ENCODE measurements at regions not wholly inside any gene's neighbourhood (a gene's known extent, or its start where the extent isn't known, plus 50 kb on each side); places are given as distances from the start of the nearest gene placed in this dataset.
"Not testable (repeated sequence)": the region's sequence is repeated elsewhere in the genome, so short reads cannot be mapped to it uniquely, and the experiment has no call there.

DNA sequence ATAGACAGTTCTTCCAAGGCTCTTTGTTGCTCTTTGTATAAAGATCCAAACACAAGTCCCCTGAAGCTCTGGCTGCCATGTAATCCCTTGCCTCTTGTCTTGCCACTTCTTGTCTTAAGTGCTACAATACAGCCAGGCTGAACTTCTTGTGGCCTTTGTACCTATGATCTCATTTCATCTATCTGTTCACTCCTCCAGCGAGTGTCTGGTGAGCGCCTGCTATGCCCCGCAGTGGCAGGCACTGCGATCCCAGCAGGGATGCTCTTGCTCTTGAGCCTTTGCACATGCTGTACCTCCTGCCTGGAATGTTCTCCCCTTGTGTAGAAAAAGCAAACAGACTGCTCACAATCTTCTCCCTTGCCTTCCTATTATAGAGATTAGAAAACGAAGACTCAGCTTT lies 81.9 kb upstream of the ADPGK start:
- DNase-seq (ENCODE audit: low read depth): no peak

DNA sequence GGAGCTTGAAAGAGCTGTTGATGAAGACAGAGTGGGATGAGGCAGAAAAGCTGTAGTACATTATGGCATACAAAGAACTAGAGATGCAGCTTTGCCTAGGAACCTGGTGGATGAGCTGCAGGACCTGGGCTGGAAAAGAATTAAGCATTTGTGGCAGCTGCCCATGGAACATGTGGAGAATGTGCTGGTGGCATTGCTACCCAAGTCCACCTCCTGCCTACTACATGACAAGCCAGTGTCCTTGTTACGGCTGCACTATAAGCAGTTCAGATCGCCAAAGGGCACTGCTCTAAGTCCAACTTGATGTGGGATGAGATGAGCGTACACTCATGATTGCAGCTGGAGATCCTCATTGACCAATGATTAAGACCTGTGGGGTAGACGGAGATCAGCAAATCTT lies 81.1 kb upstream of the ADPGK start:
- no peak for DNase-seq (ENCODE audit: low read depth)

DNA sequence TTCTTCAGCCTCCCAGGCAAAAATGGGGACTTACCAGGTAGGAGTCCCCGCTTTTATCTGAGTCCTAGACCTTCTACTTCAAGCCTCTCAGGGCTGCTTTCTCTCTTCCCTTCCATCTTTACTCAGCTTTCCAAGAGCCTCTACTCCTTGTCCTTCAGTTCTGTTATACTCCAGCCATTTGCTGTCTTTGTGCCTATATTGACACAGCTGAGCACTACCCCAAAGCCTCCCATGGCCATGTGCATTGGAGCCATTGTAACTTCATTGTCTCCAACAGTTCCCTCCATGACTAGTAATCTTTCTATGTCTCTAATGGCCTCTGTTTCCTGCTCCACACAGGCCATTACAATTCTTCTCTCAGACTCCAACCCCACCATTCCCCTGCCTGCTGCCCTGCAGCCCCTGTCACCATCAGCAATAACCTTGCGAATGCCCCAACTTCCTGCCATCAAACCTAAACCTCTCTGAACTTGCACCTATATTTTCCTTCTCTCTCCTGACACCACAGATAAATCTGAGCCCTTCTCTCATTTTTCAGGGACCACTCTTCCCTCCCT lies 77.9 kb upstream of the ADPGK start:
- no peak for DNase-seq (ENCODE audit: low read depth)

DNA sequence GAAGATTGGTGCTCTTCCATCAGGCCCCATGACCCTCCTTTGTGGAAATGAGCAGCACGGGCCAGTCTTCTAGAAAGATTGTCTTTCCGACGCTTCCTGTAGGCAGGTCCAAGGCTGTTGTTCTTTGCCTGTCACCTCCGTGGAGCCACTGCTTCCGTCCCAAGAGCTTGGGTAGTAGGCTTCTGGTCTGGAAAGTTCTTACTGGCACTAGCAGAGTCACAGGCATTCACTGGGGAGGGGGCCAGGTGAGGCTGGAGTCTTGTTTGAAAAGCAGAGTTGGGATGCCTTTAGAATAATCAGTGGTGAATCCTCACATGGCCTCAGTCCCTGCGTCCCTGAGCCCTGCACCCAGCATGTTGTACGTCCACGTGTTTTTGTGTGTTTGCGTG lies 76.2 kb upstream of the ADPGK start:
- DNase-seq (ENCODE audit: low read depth): no peak

DNA sequence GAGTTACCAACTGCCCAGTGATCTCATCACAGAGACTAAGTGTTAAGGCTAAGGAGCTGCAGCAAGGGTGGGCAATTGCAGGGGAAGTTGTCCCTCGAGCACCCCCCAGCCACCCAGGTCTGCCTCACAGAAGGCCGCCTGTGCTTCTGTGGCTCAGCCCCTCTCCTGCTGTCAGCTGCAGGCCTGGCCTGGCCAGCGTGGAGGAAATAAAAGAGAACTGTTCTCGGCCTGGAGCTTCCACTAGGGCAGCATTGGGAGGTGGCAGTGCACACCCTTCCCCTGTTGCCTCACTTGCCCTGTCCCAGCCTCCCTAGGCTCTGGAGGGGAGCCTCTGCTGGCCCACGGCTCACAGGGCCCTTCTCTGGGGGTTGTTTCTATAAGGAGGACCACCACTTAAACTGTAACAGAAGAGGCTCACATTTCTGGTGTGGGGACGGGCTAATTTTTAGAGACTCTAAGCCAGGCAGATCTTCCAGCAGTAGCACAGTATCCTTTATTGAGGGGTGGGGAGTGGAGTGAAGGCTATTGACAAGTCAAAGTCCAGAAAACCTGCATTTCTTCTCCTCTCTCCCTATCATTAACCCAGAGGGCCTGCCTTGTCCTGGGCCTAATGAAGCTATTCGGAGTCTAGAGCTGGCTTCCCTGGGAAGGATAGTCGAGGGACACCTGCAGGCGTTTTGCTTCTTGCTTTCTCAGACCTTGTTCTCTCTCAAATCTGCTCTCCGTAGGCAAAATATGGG lies 75.6 kb upstream of the ADPGK start:
- no peak for DNase-seq (ENCODE audit: low read depth)

DNA sequence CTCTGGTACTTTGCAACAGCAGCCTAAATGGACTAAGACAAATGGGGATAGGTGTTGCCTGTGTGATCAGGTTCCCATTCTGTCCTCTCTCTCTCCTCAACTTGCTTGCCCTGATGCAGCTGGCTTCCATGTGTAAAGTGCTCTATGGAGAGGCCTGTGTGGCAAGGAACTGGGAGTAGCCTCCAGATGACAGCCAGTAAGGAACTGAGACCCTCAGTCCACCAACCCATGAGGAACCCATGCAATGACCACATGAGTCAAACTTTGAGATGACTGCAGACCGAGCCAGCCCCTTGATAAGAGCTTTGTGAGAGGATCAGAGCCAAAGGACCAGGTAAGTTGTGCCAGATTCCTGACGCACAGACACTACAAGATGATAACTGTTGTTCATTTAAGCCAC lies 74.6 kb upstream of the ADPGK start:
- no peak for DNase-seq (ENCODE audit: low read depth)

DNA sequence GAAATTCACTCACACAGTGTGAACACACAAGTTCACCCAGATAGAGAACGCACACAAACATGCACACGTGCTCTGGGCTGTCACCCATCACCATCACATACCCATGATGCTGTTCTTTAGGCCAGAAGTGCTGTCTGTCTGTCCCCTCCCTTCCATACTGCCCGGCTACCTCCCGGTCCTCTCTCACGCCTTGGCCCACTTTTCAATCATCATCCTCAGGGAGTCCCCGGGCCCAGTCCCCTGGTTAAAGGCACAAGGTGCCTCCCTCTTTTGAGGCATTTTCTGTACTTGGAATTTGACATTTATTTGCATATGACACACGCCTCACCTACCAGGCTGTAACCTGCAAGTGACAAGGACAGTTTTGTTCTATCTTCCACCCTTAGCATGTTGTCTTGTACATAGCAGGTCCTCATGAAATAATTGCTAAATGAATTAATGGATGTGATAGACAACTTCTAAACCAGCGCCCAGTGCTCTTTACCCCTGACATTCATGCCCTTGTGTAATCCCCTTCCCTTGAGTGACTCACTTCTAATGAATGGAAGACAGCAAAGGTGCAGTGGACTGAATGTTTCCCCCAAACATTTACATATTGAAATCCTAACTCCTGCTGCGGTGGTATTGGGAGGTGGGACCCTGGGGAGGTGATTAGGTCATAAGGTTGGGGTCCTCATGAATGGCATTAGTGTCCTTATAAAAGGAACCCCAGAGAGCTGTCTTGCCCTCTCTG lies 73.9 kb upstream of the ADPGK start:
- DNase-seq (ENCODE audit: low read depth): no peak

DNA sequence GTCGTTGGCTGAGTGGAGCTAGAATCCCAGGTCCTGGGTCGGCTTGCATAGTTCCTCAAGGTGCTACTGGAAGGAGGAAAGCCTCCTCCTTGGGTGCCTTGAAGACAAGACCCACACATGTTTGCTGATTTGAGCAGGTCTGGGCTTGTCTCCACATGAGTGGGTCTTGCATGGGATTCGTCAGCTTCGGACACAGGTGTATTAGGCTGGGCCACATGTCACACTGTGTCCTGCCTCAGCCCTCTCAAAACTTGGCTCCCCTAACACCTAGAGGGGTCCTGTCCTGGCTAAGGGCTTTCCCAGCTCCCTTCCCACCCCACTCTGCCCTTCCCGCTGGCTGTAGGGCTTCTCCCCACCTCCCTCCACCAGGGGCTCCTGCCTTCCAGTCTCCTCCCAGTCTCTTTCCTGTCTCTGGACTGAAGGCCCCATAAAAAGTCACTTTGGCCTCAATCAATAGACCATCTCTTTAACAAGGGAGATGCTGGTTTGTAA lies 73.0 kb upstream of the ADPGK start:
- DNase-seq (ENCODE audit: low read depth): no peak

DNA sequence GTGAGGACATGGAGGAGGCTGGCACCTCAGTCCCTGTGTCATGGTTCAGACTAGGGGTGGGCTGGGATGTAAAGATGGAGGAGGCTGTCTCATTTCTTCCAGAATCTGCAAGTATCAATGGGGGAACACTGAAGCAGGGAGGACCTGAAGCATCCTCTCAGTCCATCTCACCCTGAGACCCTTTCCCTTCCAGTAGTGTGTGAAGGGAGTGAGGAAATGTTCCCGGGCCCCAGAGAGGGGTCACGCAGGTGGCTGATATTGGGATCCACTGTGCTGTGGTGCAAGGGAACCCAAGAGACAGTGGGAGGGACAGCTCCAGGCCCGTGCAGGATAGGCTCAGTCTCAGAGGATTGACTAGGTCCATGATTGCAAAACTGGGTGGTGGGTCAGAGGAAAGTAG lies 72.2 kb upstream of the ADPGK start:
- no peak for DNase-seq (ENCODE audit: low read depth)

DNA sequence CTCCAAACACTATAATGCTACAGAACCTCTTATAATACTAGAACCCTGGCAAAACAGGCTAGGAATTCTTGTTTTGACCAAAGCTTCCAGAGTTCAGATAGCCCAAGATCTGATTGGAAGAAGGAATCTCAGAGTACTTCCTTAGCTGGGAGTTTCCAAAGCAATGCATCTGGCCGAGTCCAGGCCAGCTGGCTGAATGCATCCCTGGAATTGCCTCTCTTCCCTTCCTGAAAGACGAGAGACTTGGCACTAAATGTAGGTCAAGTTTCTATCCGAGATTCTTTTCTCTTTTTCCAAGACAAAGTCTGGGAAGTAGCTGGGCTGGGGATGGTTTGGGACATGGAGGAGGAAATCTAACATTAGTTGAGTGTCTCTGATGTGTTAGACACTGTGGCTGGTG lies 68.7 kb upstream of the ADPGK start:
- no peak for DNase-seq (ENCODE audit: low read depth)

DNA sequence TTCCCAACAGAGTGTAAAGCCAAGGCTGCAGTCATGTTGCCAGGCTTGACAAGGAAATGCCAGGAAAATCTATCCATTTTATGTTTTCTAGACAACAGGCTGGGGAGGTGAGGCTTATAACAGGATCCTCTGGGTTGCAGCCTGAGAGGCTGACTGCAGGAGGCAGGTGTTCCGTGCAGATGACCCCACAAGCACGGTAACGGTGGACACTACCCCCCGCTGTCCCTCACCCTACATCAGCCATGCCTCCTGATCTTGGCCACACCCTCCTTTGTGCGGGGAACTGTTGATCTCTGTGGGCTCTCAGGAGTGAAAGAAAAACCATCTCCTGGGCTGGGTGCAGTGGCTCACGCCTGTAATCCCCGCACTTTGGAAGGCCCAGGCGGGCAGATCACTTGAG lies 68.0 kb upstream of the ADPGK start:
- no peak for DNase-seq (ENCODE audit: low read depth)

DNA sequence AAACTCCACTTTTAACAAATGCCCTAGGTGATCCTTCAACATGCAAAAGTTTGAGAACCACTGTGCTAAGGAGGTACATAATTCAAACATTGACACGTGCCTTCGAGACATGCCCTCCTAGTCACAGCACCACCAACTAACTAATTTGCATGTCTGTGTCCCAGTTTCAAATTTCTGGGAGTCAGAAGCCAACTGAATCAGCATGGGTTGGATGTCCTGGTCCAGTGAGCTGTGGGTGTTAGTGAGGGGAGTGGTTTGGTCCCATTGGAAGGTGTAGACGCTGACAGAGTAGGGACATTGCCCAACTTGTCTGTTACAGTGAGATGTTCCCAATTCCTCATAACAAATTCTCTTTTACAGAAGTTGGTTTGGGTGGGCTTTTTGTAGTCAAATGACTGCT lies 67.3 kb upstream of the ADPGK start:
- DNase-seq (ENCODE audit: low read depth): no peak

DNA sequence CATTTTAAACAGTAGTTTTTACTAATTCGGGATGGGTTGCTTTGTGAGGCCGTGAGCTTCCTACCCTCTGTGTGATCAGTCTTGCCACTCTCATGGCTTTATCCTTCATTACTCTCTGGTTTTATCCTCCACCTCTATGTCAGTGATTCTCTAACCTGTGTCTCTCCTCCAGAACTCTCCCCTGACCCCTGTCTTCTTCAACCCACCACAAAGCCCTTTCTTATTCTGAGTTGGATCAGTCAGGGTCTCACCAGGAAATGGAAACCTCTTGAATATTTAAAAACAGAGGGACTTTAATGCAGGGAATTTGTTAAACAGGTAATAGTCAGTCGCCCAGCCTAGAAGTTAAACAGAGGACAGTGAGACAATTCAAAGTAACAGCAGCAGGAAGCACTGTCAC lies 64.2 kb upstream of the ADPGK start:
- DNase-seq (ENCODE audit: low read depth): no peak

DNA sequence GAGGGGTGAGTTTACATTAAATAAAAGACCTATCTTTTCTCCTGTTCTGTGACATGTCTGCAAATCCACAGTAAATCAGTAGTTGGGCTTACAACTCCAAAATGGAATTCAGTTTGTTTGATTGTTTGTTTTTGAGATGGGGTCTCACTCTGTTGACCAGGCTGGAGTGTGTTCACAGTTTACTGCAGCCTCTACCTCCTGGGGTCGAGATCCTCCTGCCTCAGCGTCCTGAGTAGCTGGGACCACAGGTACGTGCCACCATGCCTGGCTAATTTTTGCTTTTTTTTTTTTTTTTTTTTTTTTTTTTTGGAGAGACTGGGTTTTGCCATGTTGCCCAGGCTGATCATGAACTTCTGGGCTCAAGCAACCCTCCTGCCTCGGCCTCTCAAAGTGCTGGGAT lies 63.5 kb upstream of the ADPGK start:
- DNase-seq (ENCODE audit: low read depth): no peak

DNA sequence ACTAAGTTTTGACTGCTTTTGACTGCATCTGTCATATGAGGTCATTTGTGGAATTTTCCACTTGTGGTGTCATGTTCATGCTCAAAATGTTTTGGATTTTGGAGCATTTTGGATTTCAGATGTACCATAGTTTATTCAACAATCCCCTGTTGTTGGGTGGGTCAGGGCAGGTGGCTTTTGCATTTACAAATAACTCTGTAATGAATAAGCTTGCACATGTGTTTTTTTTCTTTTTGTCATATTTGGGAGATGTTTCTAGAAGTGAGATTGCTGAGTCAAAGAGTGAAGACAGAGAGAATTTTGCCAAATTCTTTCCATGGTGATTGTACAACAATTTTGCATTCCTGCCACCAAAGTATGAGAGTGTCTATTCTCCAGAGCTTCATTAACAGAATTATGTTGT lies 62.4 kb upstream of the ADPGK start:
- DNase-seq (ENCODE audit: low read depth): peak; percentile 31

DNA sequence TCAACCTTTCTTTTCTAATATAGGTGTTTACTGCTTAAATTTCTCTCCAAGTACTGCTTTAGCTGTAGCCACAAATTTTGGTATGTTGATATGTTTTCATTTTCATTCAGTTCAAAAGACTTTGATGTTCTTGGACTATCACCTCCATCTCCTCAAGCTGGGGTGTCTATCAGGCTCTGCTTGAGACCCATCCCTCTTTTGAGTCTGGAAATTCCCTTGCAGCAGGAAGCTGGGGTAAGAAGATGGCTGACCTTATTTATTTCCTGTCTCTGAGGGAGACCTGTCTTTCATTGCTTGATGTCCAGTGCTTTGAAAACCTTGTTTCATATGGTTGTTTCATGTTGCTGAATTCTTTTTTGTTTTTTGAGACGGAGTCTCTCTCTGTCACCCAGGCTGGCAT lies 60.5 kb upstream of the ADPGK start:
- DNase-seq (ENCODE audit: low read depth): no peak

DNA sequence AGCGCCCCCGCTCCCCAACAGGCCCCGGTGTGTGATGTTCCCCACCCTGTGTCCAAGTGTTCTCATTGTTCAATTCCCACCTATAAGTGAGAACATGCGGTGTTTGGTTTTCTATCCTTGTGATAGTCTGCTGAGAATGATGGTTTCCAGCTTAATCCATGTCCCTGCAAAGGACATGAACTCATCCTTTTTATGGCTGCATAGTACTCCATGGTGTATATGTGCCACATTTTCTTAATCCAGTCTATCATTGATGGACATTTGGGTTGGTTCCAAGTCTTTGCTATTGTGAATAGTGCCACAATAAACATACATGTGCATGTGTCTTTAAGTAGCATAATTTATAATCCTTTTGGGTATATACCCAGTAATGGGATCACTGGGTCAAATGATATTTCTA lies 59.8 kb upstream of the ADPGK start:
- DNase-seq (ENCODE audit: low read depth): not testable (repeated sequence)

DNA sequence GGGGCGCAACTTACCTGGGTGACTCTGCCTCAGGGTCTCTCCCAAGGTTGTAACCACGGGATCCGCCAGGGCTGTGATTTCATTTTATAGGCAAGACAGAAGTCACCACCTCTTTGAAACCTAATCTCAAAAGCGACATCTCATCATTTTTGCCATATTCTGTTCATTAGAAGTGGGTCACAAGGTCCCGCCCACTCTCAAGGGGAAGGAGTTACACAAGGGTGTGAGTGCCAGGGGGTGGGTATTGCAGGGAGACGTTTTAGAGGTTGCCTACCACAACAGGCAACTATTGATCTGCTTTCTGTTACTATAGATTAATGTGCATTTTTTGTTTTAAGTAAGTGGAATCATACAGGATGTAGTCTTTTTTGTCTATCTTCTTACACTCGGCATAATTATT lies 56.6 kb upstream of the ADPGK start:
- no peak for DNase-seq (ENCODE audit: low read depth)

DNA sequence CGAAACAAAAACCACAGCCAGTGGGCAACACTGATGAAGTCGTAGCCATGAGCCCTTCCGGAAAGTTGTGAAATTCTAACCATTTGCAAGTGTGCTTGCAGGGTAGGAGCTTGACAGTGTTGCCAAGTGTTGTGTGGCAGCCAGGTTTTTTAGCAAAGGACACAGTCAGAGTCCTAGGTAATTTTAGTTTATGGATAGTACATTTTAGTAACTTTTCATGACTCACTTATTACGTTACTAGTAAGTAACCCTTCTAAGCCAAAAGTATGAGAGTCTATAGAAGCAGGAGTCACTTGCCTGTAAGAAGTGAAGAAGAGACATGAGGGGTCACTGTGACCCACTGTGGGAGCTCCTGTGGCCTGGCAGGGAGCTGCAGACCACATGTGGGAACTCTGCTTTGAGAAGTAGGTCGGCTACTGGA lies 54.8 kb upstream of the ADPGK start:
- no peak for DNase-seq (ENCODE audit: low read depth)

DNA sequence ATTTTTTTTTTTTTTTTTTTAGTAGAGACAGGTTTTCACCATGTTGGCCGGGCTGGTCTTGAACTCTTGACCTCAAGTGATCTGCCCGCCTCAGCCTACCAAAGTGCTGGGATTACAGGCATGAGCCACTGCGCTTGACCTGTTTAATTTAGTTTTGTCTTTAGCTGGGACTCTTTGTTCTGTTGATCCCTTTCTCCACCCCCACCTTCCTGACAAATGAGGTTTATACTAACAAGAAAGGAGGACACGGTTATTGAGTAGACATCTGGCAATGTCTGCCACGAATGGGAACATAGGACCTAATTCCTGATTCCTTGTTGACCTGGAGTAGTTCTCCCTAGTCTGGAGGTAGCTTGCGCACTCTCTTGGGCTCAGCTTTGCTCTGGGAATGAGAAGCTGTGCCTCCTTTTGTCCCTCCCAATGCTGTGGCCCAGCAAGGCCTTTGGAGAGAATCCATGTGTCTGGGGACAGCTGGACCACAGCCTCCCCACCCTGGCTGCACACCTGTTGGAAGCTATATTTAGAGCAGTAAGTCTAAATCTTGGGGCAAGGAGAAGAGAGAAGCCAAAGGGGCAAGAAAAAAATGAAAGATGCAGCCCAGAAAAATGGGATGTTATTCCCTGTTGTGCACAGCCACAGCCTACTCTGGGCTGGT lies 53.2 kb upstream of the ADPGK start:
- DNase-seq (ENCODE audit: low read depth): no peak

DNA sequence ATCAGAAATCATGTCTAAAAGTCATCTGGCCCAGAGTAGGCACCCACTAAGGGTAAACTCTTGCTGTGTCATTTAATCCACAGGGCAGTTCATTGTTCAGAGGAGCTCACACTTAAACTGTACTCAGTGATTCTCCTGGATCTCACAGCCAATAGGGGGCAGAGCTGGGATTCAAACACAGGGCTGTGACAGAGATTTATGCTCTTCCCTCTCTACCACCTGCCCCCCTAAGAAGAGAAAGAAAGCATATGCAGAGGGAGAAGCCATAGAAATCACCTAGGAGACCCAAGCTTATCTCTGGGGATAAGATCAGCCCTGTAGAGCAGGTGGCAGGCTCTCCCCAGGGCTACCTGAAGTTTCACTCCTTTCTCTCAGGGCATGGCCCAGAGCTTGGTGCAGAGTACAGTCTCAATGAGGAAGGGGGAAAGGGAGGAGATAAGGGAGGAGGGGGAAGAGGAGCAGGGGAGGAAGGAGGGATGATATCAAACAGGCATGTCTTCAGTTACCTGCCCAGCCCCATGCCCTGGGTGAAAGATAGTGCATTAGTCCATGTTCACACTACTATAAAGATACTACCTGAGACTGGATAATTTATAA lies 51.8 kb upstream of the ADPGK start:
- no peak for DNase-seq (ENCODE audit: low read depth)

DNA sequence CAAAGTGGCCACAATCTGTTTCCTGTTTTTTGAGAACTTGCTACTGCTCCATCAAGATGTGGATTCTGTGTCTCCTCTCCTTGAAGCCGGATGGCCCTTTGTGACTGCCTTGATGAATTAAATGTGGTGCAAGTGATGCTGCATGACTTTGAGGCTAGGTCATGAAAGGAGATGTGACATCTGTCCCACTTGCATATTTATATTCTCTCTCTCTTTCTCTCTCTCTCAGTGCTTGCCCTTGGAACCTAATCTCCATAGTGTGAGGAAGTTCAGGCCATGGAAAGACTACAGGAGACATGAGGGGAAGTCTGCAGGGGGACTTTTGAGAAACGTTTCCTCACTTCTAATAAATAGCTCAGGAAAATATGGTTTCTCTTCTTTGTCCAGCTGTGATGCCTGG lies 50.0 kb upstream of the ADPGK start:
- no peak for DNase-seq (ENCODE audit: low read depth)
